Stimulated activated CD8-positive, alpha-beta memory T cell treated with anti-CD3 and anti-CD28 coated beads, Interleukin-2, amount 100 ng/mL, for 1 hour (primary cell): ENCODE measurements at regions not wholly inside any gene's neighbourhood (a gene's known extent, or its start where the extent isn't known, plus 50 kb on each side); places are given as distances from the start of the nearest gene placed in this dataset.

Experiments used
- DNase-seq, 2 donors: peaks; one replicate each; pipeline ENCODE4 v3.0.0-alpha.2; 2020; ENCODE audit warnings: low read depth in 2 of 2

- DNase-seq = no peak
These were observed 405.0 kb upstream of the ZNF507 start for GRCh38 chr19:31940396-31940795.

GRCh38 chr19:31943191-31943661, 402.2 kb upstream of the ZNF507 start:
- no peak for DNase-seq

- DNase-seq = no peak
These were observed 401.6 kb upstream of the ZNF507 start for GRCh38 chr19:31943778-31944177.

- no peak for DNase-seq
These were observed 401.1 kb upstream of the ZNF507 start for GRCh38 chr19:31944326-31944725.

GRCh38 chr19:31946491-31946890, 398.9 kb upstream of the ZNF507 start:
- no peak for DNase-seq

- no peak for DNase-seq
These were observed 397.8 kb upstream of the ZNF507 start for GRCh38 chr19:31947436-31948115.

GRCh38 chr19:31952693-31953092, 392.7 kb upstream of the ZNF507 start:
- no peak for DNase-seq

- DNase-seq = no peak
These were observed 390.3 kb upstream of the ZNF507 start for GRCh38 chr19:31955061-31955460.

GRCh38 chr19:31955884-31956283, 389.5 kb upstream of the ZNF507 start:
- DNase-seq = no peak

- DNase-seq = no peak
These were observed 388.5 kb upstream of the ZNF507 start for GRCh38 chr19:31956771-31957392.

GRCh38 chr19:31957711-31958110, 387.7 kb upstream of the ZNF507 start:
- no peak for DNase-seq

GRCh38 chr19:31959527-31960018, 385.8 kb upstream of the ZNF507 start:
- DNase-seq = no peak

- DNase-seq = no peak
These were observed 384.9 kb upstream of the ZNF507 start for GRCh38 chr19:31960474-31960873.

- no peak for DNase-seq
These were observed 384.2 kb upstream of the ZNF507 start for GRCh38 chr19:31961191-31961590.

GRCh38 chr19:31961667-31962066, 383.7 kb upstream of the ZNF507 start:
- no peak for DNase-seq

- no peak for DNase-seq
These were observed 382.8 kb upstream of the ZNF507 start for GRCh38 chr19:31962561-31962996.

GRCh38 chr19:31963746-31964145, 381.7 kb upstream of the ZNF507 start:
- DNase-seq = no peak

GRCh38 chr19:31969016-31969415, 376.4 kb upstream of the ZNF507 start:
- no peak for DNase-seq

GRCh38 chr19:31970027-31970461, 375.4 kb upstream of the ZNF507 start:
- no peak for DNase-seq

- DNase-seq = no peak
These were observed 371.1 kb upstream of the ZNF507 start for GRCh38 chr19:31974290-31974689.

- DNase-seq = no peak
These were observed 370.5 kb upstream of the ZNF507 start for GRCh38 chr19:31974941-31975340.

- DNase-seq = no peak
These were observed 369.9 kb upstream of the ZNF507 start for GRCh38 chr19:31975461-31975860.
